Activated naive CD4-positive, alpha-beta T cell treated with anti-CD3 and anti-CD28 coated beads for 36 hours (primary cell): ENCODE measurements at regions not wholly inside any gene's neighbourhood (a gene's known extent, or its start where the extent isn't known, plus 50 kb on each side); places are given as distances from the start of the nearest gene placed in this dataset.
"Not testable (repeated sequence)": the region's sequence is repeated elsewhere in the genome, so short reads cannot be mapped to it uniquely, and the experiment has no call there.

ENCODE experiments used
- CTCF ChIA-PET: fragments of 350-600 bp; sonication (Branson Sonifier 250); formaldehyde crosslinking; loops from one replicate; lab custom pipeline; 2021; ENCODE audit warnings: antibody characterized with exemption; lab: Charles Lee
- DNase-seq: peaks from one replicate; pipeline ENCODE4 v3.0.0-alpha.2; 2020
- H3K27ac Mint-ChIP-seq: one replicate; pipeline ENCODE4 v1.8.0; 2021; ENCODE audit warnings: mild to moderate bottlenecking, mixed read lengths
- H3K27me3 Mint-ChIP-seq: one replicate; pipeline ENCODE4 v1.8.0; 2021; ENCODE audit warnings: low read depth, mixed read lengths
- H3K36me3 Mint-ChIP-seq: one replicate; pipeline ENCODE4 v1.8.0; 2021; ENCODE audit warnings: low read depth, mixed read lengths
- H3K4me1 Mint-ChIP-seq: one replicate; pipeline ENCODE4 v1.8.0; 2021; ENCODE audit warnings: low read depth, mixed read lengths
- H3K4me3 Mint-ChIP-seq: one replicate; pipeline ENCODE4 v1.8.0; 2021; ENCODE audit warnings: mild to moderate bottlenecking, moderate library complexity, mixed read lengths
- H3K9me3 Mint-ChIP-seq: one replicate; pipeline ENCODE4 v1.8.0; 2021; ENCODE audit warnings: mixed read lengths
- intact Hi-C: fragments of 100-400 bp; cut with micrococcal nuclease; formaldehyde crosslinking; loops from one replicate; pipeline ENCODE4 v1.15.1; 2023

- H3K4me1 Mint-ChIP-seq: no peaks in the 10 kb centered on the region
- intact Hi-C loops: no loop called here
- no peak overlapping the region for H3K27ac Mint-ChIP-seq
- CTCF ChIA-PET: interaction anchor here (0.6 kb wide), 1 partner anchor 771 kb away, joined by 3 read pairs; no protein-coding TSS in a partner anchor
- no peak overlapping the region for H3K4me3 Mint-ChIP-seq
- no peaks in the 10 kb centered on the region for H3K36me3 Mint-ChIP-seq
- no peak for DNase-seq
- H3K27me3 Mint-ChIP-seq: no peaks in the 10 kb centered on the region
- H3K9me3 Mint-ChIP-seq: peaks cover 20% of the 10 kb centered on the region
Observed at GRCh38 chr7:52243685-52244084, 791.7 kb upstream of the POM121L12 start.

DNA sequence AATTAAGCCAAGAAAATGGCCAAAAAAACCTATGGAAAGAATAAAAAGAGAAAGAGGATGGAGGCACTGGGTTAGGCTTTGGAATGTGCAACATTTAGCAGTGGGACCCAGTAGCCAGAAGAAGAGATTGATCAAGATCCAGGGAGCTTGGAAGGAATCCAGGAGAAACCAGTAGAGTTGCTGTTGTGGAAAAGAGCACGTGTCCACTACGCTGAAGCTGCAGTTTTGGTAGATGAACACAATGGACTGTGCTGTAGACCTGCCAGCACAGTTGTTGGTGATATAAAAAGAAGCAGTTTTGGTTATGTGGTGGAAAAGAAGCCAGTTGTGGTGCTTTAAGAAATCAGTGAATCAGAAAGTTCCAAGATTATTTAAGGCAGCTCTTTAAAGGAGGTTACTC, 802.2 kb upstream of the POM121L12 start:
- Mint-ChIP-seq H3K27ac (no peak overlapping the region), H3K9me3 (peaks cover 20% of the 10 kb centered on the region), H3K4me1 (no peaks in the 10 kb centered on the region), H3K4me3 (no peak overlapping the region), H3K36me3 (no peaks in the 10 kb centered on the region), H3K27me3 (no peaks in the 10 kb centered on the region)
- DNase-seq: no peak
- intact Hi-C loops: no loop called here
- CTCF ChIA-PET: no interaction called here

DNA sequence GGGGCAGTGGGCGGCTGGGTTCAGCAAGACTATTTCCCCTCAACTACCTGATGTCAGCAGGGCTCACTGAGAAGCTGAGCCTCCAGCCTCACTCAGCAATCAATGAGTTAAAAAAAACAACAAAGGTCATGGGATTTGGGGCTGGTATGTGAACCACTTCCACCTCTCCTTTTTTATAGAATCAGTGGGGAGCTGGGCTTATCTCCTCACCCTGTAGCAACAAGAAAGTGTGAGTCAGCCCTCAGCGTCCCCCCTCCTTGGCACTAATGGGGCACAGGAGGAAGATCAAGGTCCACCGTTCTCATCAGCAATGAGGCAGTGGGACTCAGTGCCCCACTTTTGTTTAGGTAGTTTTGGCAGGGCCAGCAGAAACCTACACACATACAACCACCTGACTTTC, 823.5 kb upstream of the POM121L12 start:
- Mint-ChIP-seq H3K9me3 (no peaks in the 10 kb centered on the region), H3K27me3 (no peaks in the 10 kb centered on the region), H3K36me3 (no peaks in the 10 kb centered on the region), H3K4me1 (no peaks in the 10 kb centered on the region), H3K27ac (no peak overlapping the region), H3K4me3 (no peak overlapping the region)
- no peak for DNase-seq
- CTCF ChIA-PET: interaction anchor here (0.7 kb wide), 1 partner anchor 74 kb away, joined by 3 read pairs; no protein-coding TSS in a partner anchor
- intact Hi-C loops: no loop called here

DNA sequence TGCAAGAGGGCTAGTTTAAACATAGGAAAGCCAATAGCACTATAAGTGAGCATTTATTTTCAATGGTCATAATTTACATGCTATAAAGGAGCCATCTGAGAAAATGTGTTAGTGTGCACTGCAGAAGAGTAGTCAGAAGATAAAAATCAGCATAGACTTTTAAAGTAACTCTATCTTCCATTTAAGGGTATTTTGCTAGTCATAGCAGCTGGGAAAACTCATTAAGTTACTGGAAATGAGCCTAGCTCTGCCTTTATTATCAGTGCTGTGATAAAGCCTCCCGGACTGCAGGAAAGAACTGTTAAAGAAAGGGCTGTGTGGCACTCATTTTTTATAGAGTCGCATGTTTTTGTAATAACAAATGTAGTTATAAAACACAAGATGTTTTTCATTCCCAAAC, 825.8 kb upstream of the POM121L12 start:
- intact Hi-C loops: no loop called here
- no peaks in the 10 kb centered on the region for H3K27me3 Mint-ChIP-seq
- no peaks in the 10 kb centered on the region for H3K9me3 Mint-ChIP-seq
- CTCF ChIA-PET: no interaction called here
- no peak overlapping the region for H3K4me3 Mint-ChIP-seq
- no peaks in the 10 kb centered on the region for H3K4me1 Mint-ChIP-seq
- H3K27ac Mint-ChIP-seq: no peak overlapping the region
- no peaks in the 10 kb centered on the region for H3K36me3 Mint-ChIP-seq
- DNase-seq: no peak

DNA sequence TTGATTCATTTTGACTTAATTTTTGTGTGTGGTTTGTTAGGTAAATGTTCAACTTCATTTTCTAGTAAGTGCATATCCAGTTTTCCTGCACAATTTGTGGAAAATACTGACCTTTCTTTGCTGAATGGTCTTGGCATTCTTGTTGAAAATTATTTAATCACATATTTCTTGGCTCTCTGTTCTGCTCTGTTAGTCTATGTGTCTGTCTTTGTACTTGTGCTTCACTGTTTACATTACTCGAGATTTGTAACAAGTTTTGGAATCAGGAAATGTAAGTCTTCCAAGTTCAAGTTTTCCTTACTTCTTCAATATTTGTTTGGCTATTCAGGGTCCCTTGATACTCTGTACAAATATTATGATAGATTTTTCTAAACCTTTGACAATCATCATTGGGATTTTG, 838.2 kb upstream of the POM121L12 start:
- Mint-ChIP-seq H3K36me3 (no peaks in the 10 kb centered on the region), H3K27me3 (no peaks in the 10 kb centered on the region), H3K4me1 (no peaks in the 10 kb centered on the region), H3K9me3 (peaks cover 5% of the 10 kb centered on the region), H3K27ac (no peak overlapping the region), H3K4me3 (no peak overlapping the region)
- CTCF ChIA-PET: no interaction called here
- intact Hi-C loops: no loop called here
- no peak for DNase-seq

DNA sequence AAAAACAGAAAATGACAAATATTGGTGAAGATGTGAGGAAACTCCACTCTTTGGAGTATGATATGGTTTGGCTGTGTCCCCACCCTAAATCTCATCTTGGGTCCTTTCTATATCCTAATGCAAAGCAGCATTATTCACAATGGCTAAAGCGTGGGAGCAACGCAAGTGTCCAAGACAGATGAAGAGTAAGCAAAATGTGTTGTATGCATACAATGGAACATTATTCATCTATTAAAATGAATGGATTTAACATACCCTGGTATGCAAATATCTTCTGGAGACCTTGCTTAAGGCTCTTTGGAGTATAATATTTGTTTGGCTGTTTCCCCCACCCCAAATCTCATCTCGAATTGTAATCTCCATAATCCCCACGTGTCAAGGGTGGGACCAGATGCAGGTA, 839.8 kb upstream of the POM121L12 start:
- H3K36me3 Mint-ChIP-seq: no peaks in the 10 kb centered on the region
- no peaks in the 10 kb centered on the region for H3K4me1 Mint-ChIP-seq
- H3K27me3 Mint-ChIP-seq: no peaks in the 10 kb centered on the region
- intact Hi-C loops: no loop called here
- CTCF ChIA-PET: no interaction called here
- H3K4me3 Mint-ChIP-seq: no peak overlapping the region
- H3K9me3 Mint-ChIP-seq: peaks cover 5% of the 10 kb centered on the region
- no peak for DNase-seq
- H3K27ac Mint-ChIP-seq: no peak overlapping the region

DNA sequence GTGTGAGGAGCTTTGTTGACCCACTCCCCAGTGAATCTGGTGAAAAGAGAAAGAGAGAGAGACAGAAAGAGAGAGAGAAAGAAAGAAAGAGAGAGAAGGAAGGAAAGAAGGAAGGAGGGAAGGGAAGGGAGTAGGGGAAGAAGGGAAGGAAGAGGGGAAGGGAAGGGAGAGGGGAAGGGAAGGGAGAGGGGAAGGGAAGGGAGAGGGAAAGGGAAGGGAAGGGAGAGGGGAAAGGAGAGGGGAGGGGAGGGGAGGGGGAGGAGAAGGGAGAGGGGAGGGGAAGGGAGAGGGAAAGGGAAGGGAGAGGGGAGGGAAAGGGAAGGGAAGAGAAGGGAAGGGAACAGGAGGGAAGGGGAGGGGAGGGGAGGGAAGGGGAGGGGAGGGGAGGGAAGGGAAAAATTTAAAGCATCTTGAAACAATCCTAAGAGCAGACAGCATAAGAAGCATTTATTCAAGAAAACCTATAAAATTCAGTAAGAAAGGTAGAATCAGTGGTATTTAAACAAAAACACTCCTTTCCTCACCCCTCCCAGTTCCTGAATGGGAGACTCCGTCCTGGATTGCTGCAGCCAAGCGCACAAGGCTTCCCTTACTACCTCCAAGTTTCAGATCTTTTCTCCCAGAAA, 846.2 kb upstream of the POM121L12 start:
- Mint-ChIP-seq H3K9me3 (peaks cover 8% of the 10 kb centered on the region), H3K4me3 (no peak overlapping the region), H3K27ac (no peak overlapping the region), H3K4me1 (no peaks in the 10 kb centered on the region), H3K36me3 (no peaks in the 10 kb centered on the region), H3K27me3 (no peaks in the 10 kb centered on the region)
- CTCF ChIA-PET: no interaction called here
- intact Hi-C loops: no loop called here
- no peak for DNase-seq

DNA sequence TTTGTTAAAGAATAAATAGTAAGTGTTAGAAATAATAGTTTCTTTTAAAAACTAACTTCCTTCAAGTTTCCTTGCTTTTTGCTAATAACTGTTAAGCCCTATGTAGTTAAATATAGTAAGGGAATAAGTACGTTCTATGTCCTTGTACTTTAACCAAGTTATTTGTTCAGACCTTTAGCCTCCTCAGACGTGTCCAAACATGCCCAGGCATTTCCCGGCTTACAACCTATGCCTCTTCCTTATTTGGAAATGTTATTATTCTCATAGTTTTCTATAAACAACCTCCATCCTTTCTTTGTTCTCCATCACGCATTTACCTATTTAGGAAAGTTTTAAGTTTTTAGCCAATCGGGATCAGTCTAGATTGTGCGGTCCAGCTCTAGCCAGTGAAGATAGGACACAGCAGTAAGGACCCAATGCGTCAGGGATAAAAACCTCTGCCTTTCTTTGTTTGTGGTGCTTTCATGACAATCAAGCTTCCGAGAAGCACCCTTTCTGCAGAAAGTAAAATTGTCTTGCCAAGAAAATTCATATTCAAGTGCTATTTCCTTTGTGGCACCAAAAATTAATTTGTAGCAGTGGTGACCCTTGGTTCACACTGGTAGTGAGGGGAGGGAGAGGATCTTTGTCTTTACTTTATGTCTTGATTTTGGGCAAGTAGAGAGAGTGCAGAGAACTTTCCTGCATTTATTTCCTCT, 851.3 kb upstream of the POM121L12 start:
- no peaks in the 10 kb centered on the region for H3K36me3 Mint-ChIP-seq
- H3K9me3 Mint-ChIP-seq: peaks cover 6% of the 10 kb centered on the region
- peak overlapping the region; percentile 8 for H3K27ac Mint-ChIP-seq
- CTCF ChIA-PET: no interaction called here
- intact Hi-C loops: no loop called here
- no peak overlapping the region for H3K4me3 Mint-ChIP-seq
- no peaks in the 10 kb centered on the region for H3K27me3 Mint-ChIP-seq
- no peak for DNase-seq
- H3K4me1 Mint-ChIP-seq: no peaks in the 10 kb centered on the region

DNA sequence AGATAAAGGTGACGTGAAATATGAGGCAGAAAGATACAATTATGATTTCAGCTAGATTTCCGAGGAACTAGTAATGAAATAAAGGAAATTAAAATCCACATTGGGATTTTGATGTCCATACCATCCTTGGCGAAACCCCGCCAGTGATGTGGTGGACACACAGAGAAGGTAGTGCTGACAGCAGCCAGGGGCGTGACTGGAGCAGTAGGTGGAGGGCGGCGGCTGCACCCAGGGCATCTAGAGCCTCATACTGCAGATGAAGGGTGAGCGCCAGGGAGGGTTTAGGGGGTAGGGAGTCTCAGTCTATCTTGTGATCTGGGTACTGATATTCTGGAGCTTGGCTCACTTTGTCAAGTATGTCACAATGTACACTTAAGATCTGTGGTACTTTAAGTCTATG, 855.5 kb upstream of the POM121L12 start:
- H3K36me3 Mint-ChIP-seq: no peaks in the 10 kb centered on the region
- H3K4me3 Mint-ChIP-seq: no peak overlapping the region
- H3K9me3 Mint-ChIP-seq: peaks cover 5% of the 10 kb centered on the region
- intact Hi-C loops: no loop called here
- no peaks in the 10 kb centered on the region for H3K4me1 Mint-ChIP-seq
- no peak overlapping the region for H3K27ac Mint-ChIP-seq
- H3K27me3 Mint-ChIP-seq: no peaks in the 10 kb centered on the region
- CTCF ChIA-PET: no interaction called here
- DNase-seq: no peak

DNA sequence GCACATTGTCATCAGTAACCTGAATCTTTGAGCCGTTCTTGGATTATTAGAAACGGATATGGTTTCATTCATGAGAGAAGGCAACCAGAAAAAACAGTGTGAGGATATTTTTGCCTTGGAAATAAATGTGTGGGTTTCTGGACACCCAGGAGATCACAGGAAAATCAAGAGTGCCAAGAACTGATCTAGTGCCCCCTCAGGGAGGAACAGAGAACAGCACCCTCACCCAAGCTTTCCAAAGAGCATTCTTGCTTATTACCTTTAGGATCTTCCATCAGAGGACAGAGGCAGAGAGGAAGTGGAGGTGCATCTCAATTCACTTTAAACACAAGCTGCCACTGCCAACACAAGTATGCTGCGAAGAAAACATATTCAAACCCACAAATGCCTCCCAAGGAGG, 851.5 kb upstream of the COBL start:
- intact Hi-C loops: no loop called here
- CTCF ChIA-PET: interaction anchor here (0.7 kb wide), 1 partner anchor 20 kb away, joined by 3 read pairs; no protein-coding TSS in a partner anchor
- no peak overlapping the region for H3K27ac Mint-ChIP-seq

GRCh38 chr7:52163311-52163710, 846.7 kb upstream of the COBL start:
- Mint-ChIP-seq H3K4me1 (no peaks in the 10 kb centered on the region), H3K27ac (no peak overlapping the region), H3K4me3 (no peak overlapping the region), H3K27me3 (no peaks in the 10 kb centered on the region), H3K9me3 (peaks cover 2% of the 10 kb centered on the region), H3K36me3 (no peaks in the 10 kb centered on the region)
- intact Hi-C loops: no loop called here
- CTCF ChIA-PET: no interaction called here
- DNase-seq: no peak

More for the DNA sequence above, 851.5 kb upstream of the COBL start:
- H3K4me3 Mint-ChIP-seq: no peak overlapping the region
- no peak for DNase-seq
- H3K27me3 Mint-ChIP-seq: no peaks in the 10 kb centered on the region
- H3K36me3 Mint-ChIP-seq: no peaks in the 10 kb centered on the region
- peaks cover 4% of the 10 kb centered on the region for H3K9me3 Mint-ChIP-seq
- H3K4me1 Mint-ChIP-seq: no peaks in the 10 kb centered on the region

- Mint-ChIP-seq H3K27me3 (no peaks in the 10 kb centered on the region), H3K4me1 (no peaks in the 10 kb centered on the region), H3K4me3 (no peak overlapping the region), H3K9me3 (peaks cover 2% of the 10 kb centered on the region), H3K27ac (no peak overlapping the region), H3K36me3 (no peaks in the 10 kb centered on the region)
- intact Hi-C loops: no loop called here
- CTCF ChIA-PET: no interaction called here
- DNase-seq: no peak
Observed at GRCh38 chr7:52161483-52161882, 844.9 kb upstream of the COBL start.

DNA sequence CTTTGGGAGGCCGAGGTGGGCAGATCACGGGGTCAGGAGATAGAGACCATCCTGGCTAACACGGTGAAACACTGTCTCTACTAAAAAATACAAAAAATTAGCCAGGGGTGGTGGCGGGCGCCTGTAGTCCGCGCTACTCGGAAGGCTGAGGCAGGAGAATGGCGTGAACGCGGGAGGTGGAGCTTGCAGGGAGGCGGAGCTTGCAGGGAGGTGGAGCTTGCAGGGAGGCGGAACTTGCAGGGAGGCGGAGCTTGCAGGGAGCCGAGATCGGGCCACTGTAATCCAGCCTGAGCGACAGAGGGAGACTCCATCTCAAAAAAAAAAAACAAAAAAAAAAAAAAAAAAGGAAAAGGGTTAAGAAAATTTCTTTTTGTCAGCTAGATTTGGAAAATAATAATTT, 842.8 kb upstream of the COBL start:
- CTCF ChIA-PET, intact Hi-C loops, H3K4me3 Mint-ChIP-seq, H3K9me3 Mint-ChIP-seq, H3K4me1 Mint-ChIP-seq, H3K27ac Mint-ChIP-seq, DNase-seq, H3K36me3 Mint-ChIP-seq, H3K27me3 Mint-ChIP-seq: not testable (repeated sequence)
